Lower leg skin (tissue), 4 donors: ENCODE measurements at regions not wholly inside any gene's neighbourhood (a gene's known extent, or its start where the extent isn't known, plus 50 kb on each side); places are given as distances from the start of the nearest gene placed in this dataset.
"Not testable (repeated sequence)": the region's sequence is repeated elsewhere in the genome, so short reads cannot be mapped to it uniquely, and the experiment has no call there.

ENCODE experiments used
- DNase-seq, 2 donors: peaks; one replicate each; pipeline ENCODE4 v3.0.0-alpha.2; 2019; ENCODE audit warnings: low spot score in 2 of 2
- H3K4me3 ChIP-seq: fragments of 200-600 bp; sonication (generic); 2 replicates; pipeline ENCODE4 v1.5.1; 2017; ENCODE audit warnings: mild to moderate bottlenecking, low read depth; ENCODE audit not compliant: poor library complexity, severe bottlenecking
- CTCF ChIP-seq, 3 donors: fragments of 450-650 bp; IDR thresholded peaks; one replicate each; pipeline ENCODE4 v1.5.1; 2016; ENCODE audit warnings: antibody characterized with exemption in 3 of 3, mild to moderate bottlenecking in 3 of 3, moderate library complexity in 2 of 3
- POLR2A ChIP-seq, 2 donors: fragments of 450-650 bp; IDR thresholded peaks; one replicate each; pipeline ENCODE4 v1.6.1; 2016 to 2017; ENCODE audit warnings: antibody characterized with exemption in 2 of 2, mild to moderate bottlenecking in 1 of 2, moderate library complexity in 1 of 2
- WGBS, 2 donors: methylation state at CpG; one replicate each; pipeline ENCODE4 v1.1.5; 2018; 5-methylcytosine and 5-hydroxymethylcytosine counted together
- intact Hi-C: fragments of 100-400 bp; cut with DNase I; formaldehyde crosslinking; loops from one replicate; pipeline ENCODE4 v1.15.0; 2023; ENCODE audit warnings: low total_unique reads

GRCh38 chr10:2897619-2898508 lies 169.5 kb upstream of the PFKP start:
- 55 to 56% methylated on average over 13 of the region's 13 CpGs for WGBS, 2 donors
- no peak overlapping the region for H3K4me3 ChIP-seq
- no peak for TF ChIP-seq CTCF (IDR thresholded peaks at IDR 0.05)
- no peak for TF ChIP-seq POLR2A (IDR thresholded peaks at IDR 0.05)
- peak in 1 of 2 donors; percentile 36 for DNase-seq
- intact Hi-C loops, result no loop called here

- peak in 1 of 2 donors; percentile 26 for DNase-seq
- H3K4me3 ChIP-seq, intact Hi-C loops: not testable (repeated sequence)
- WGBS, 2 donors, result 100% methylated on average over 1 of the region's 1 CpG
Measured at GRCh38 chr10:2896334-2896733, 171.0 kb upstream of the PFKP start.

GRCh38 chr10:2895594-2896196 lies 171.7 kb upstream of the PFKP start:
- DNase-seq, result peak in 1 of 2 donors; percentile 59
- WGBS, 2 donors, result 75 to 81% methylated on average over 22 of the region's 22 CpGs
- no peak for TF ChIP-seq CTCF (IDR thresholded peaks at IDR 0.05)
- no peak for TF ChIP-seq POLR2A (IDR thresholded peaks at IDR 0.05)
- intact Hi-C loops, result no loop called here
- H3K4me3 ChIP-seq, result no peak overlapping the region

GRCh38 chr10:2893991-2894390 lies 173.4 kb upstream of the PFKP start:
- H3K4me3 ChIP-seq, result no peak overlapping the region
- intact Hi-C loops, result no loop called here
- TF ChIP-seq CTCF (IDR thresholded peaks at IDR 0.05) (no peak), POLR2A (IDR thresholded peaks at IDR 0.05) (no peak)
- DNase-seq, result peak in 1 of 2 donors; percentile 69
- 87 to 92% methylated on average over 16 of the region's 16 CpGs for WGBS, 2 donors

- intact Hi-C loops, result no loop called here
- peak in 1 of 2 donors; percentile 40 for DNase-seq
- H3K4me3 ChIP-seq, result no peak overlapping the region
- no peak for TF ChIP-seq POLR2A (IDR thresholded peaks at IDR 0.05)
- no peak for TF ChIP-seq CTCF (IDR thresholded peaks at IDR 0.05)
- 87 to 91% methylated on average over 21 of the region's 21 CpGs for WGBS, 2 donors
Measured at GRCh38 chr10:2893158-2893845, 174.0 kb upstream of the PFKP start.

GRCh38 chr10:2891770-2892124 lies 175.6 kb upstream of the PFKP start:
- DNase-seq, result peak in 1 of 2 donors; percentile 29
- 82 to 83% methylated on average over 5 of the region's 5 CpGs for WGBS, 2 donors
- TF ChIP-seq POLR2A (IDR thresholded peaks at IDR 0.05) (no peak), CTCF (IDR thresholded peaks at IDR 0.05) (no peak)
- intact Hi-C loops, result no loop called here
- no peak overlapping the region for H3K4me3 ChIP-seq
